Putamen (tissue), 1 donor: ENCODE measurements at regions not wholly inside any gene's neighbourhood (a gene's known extent, or its start where the extent isn't known, plus 50 kb on each side); places are given as distances from the start of the nearest gene placed in this dataset.
"Not testable (repeated sequence)": the region's sequence is repeated elsewhere in the genome, so short reads cannot be mapped to it uniquely, and the experiment has no call there.

Source experiments
- DNase-seq: peaks from one replicate; pipeline ENCODE4 v3.0.0-alpha.2; 2016; ENCODE audit warnings: low spot score

- no peak for DNase-seq
Measured at GRCh38 chr6:8180327-8181159, 78.2 kb upstream of the EEF1E1 start.

GRCh38 chr6:8177721-8178120 lies 75.4 kb upstream of the EEF1E1 start:
- DNase-seq, result no peak

- DNase-seq, result no peak
Measured at GRCh38 chr6:8175046-8175777, 72.9 kb upstream of the EEF1E1 start.

GRCh38 chr6:8174571-8174970 lies 72.2 kb upstream of the EEF1E1 start:
- DNase-seq, result peak; percentile 69

- DNase-seq, result no peak
Measured at GRCh38 chr6:8172530-8172929, 70.2 kb upstream of the EEF1E1 start.

GRCh38 chr6:8170754-8171153 lies 68.4 kb upstream of the EEF1E1 start:
- DNase-seq, result no peak

GRCh38 chr6:8170245-8170644 lies 67.9 kb upstream of the EEF1E1 start:
- no peak for DNase-seq

GRCh38 chr6:8166156-8166555 lies 63.8 kb upstream of the EEF1E1 start:
- DNase-seq, result no peak

- not testable (repeated sequence) for DNase-seq
Measured at GRCh38 chr6:8165008-8165407, 62.7 kb upstream of the EEF1E1 start.

GRCh38 chr6:8164281-8164680 lies 61.9 kb upstream of the EEF1E1 start:
- DNase-seq, result not testable (repeated sequence)

- no peak for DNase-seq
Measured at GRCh38 chr6:8159966-8160365, 57.6 kb upstream of the EEF1E1 start.

- no peak for DNase-seq
Measured at GRCh38 chr6:8157839-8158238, 55.5 kb upstream of the EEF1E1 start.

- no peak for DNase-seq
Measured at GRCh38 chr6:8155259-8156012, 53.1 kb upstream of the EEF1E1 start.
